ENCODE measurements at regions not wholly inside any gene's neighbourhood (a gene's known extent, or its start where the extent isn't known, plus 50 kb on each side); places are given as distances from the start of the nearest gene placed in this dataset.
"Not testable (repeated sequence)": the region's sequence is repeated elsewhere in the genome, so short reads cannot be mapped to it uniquely, and the experiment has no call there.

GRCh38 chr2:76175295-76175694, 464.6 kb upstream of the GCFC2 start:
- TF ChIP-seq POLR2AphosphoS5 (IDR thresholded peaks at IDR 0.05; ENCODE audit: low read depth, low read length) (no peak), SIN3A (IDR thresholded peaks at IDR 0.05; ENCODE audit: borderline replicate concordance, insufficient read depth, low read depth, low read length) (no peak), REST (IDR thresholded peaks at IDR 0.05; ENCODE audit: insufficient read depth in 1 of 2, low read depth in 2 of 2, low read length in 1 of 2) (no peak), TCF7L2 (IDR thresholded peaks at IDR 0.05; ENCODE audit: low read depth, low read length) (no peak), CTCF (IDR thresholded peaks at IDR 0.05) (no peak)
- Histone ChIP-seq H3K27me3 (ENCODE audit: control insufficient read depth, insufficient read depth, low read length) (no peaks in the 10 kb centered on the region), H3K4me3 (ENCODE audit: low read depth in 2 of 2, low read length in 2 of 2) (no peak overlapping the region), H3K4me1 (ENCODE audit: control insufficient read depth, insufficient read depth, low read length) (no peaks in the 10 kb centered on the region), H3K27ac (ENCODE audit: low read length) (no peak overlapping the region), H3K36me3 (ENCODE audit: control insufficient read depth, insufficient read depth, low read length) (no peaks in the 10 kb centered on the region), H3K9me3 (ENCODE audit: control insufficient read depth, insufficient read depth, low read depth, low read length) (no peaks in the 10 kb centered on the region)
- ATAC-seq (no peak), DNase-seq (ENCODE audit: low read depth, low spot score) (no peak)
- intact Hi-C loops (cut with micrococcal nuclease; ENCODE audit: unreplicated experiment) (no loop called here), in situ Hi-C loops (cut with HindIII; ENCODE audit: low pct_unique_long_range_greater_than_20kb, low sequenced_read_pairs) (no loop called here)
- POLR2A ChIA-PET = no interaction called here
- CTCF ChIA-PET = no interaction called here
- no TSS peak for BruUV-seq (replicated peaks)

GRCh38 chr2:76174505-76174904, 463.8 kb upstream of the GCFC2 start:
- Histone ChIP-seq H3K4me1 (ENCODE audit: control insufficient read depth, insufficient read depth, low read length) (no peaks in the 10 kb centered on the region), H3K27ac (ENCODE audit: low read length) (no peak overlapping the region), H3K9me3 (ENCODE audit: control insufficient read depth, insufficient read depth, low read depth, low read length) (no peaks in the 10 kb centered on the region), H3K36me3 (ENCODE audit: control insufficient read depth, insufficient read depth, low read length) (no peaks in the 10 kb centered on the region), H3K4me3 (ENCODE audit: low read depth in 2 of 2, low read length in 2 of 2) (no peak overlapping the region), H3K27me3 (ENCODE audit: control insufficient read depth, insufficient read depth, low read length) (no peaks in the 10 kb centered on the region)
- TF ChIP-seq SIN3A (IDR thresholded peaks at IDR 0.05; ENCODE audit: borderline replicate concordance, insufficient read depth, low read depth, low read length) (no peak), TCF7L2 (IDR thresholded peaks at IDR 0.05; ENCODE audit: low read depth, low read length) (no peak), CTCF (IDR thresholded peaks at IDR 0.05) (no peak), POLR2AphosphoS5 (IDR thresholded peaks at IDR 0.05; ENCODE audit: low read depth, low read length) (no peak), REST (IDR thresholded peaks at IDR 0.05; ENCODE audit: insufficient read depth in 1 of 2, low read depth in 2 of 2, low read length in 1 of 2) (no peak)
- DNase-seq (ENCODE audit: low read depth, low spot score) (no peak), ATAC-seq (no peak)
- intact Hi-C loops (cut with micrococcal nuclease; ENCODE audit: unreplicated experiment) (no loop called here), in situ Hi-C loops (cut with HindIII; ENCODE audit: low pct_unique_long_range_greater_than_20kb, low sequenced_read_pairs) (no loop called here)
- BruUV-seq (replicated peaks) = no TSS peak
- CTCF ChIA-PET = no interaction called here
- POLR2A ChIA-PET = no interaction called here

- H3K4me3 ChIP-seq (ENCODE audit: low read depth in 2 of 2, low read length in 2 of 2); ATAC-seq; H3K9me3 ChIP-seq (ENCODE audit: control insufficient read depth, insufficient read depth, low read depth, low read length); H3K36me3 ChIP-seq (ENCODE audit: control insufficient read depth, insufficient read depth, low read length); H3K27me3 ChIP-seq (ENCODE audit: control insufficient read depth, insufficient read depth, low read length); BruUV-seq (replicated peaks); in situ Hi-C loops (cut with HindIII; ENCODE audit: low pct_unique_long_range_greater_than_20kb, low sequenced_read_pairs); POLR2A ChIA-PET; H3K4me1 ChIP-seq (ENCODE audit: control insufficient read depth, insufficient read depth, low read length); CTCF ChIA-PET; DNase-seq (ENCODE audit: low read depth, low spot score); intact Hi-C loops (cut with micrococcal nuclease; ENCODE audit: unreplicated experiment); H3K27ac ChIP-seq (ENCODE audit: low read length): not testable (repeated sequence)
Measured at GRCh38 chr2:76173206-76173605, 462.5 kb upstream of the GCFC2 start.

GRCh38 chr2:76172154-76172595, 461.5 kb upstream of the GCFC2 start:
- intact Hi-C loops (cut with micrococcal nuclease; ENCODE audit: unreplicated experiment); H3K27me3 ChIP-seq (ENCODE audit: control insufficient read depth, insufficient read depth, low read length); CTCF ChIA-PET; H3K27ac ChIP-seq (ENCODE audit: low read length); H3K4me1 ChIP-seq (ENCODE audit: control insufficient read depth, insufficient read depth, low read length); in situ Hi-C loops (cut with HindIII; ENCODE audit: low pct_unique_long_range_greater_than_20kb, low sequenced_read_pairs); POLR2A ChIA-PET; H3K36me3 ChIP-seq (ENCODE audit: control insufficient read depth, insufficient read depth, low read length); BruUV-seq (replicated peaks); H3K9me3 ChIP-seq (ENCODE audit: control insufficient read depth, insufficient read depth, low read depth, low read length); DNase-seq (ENCODE audit: low read depth, low spot score); ATAC-seq; H3K4me3 ChIP-seq (ENCODE audit: low read depth in 2 of 2, low read length in 2 of 2): not testable (repeated sequence)

All from Panc1 (cell line).